BLaER1 treated with 17β-estradiol and CSF1 and Interleukin-3, amounts not matched to agents 10 nM and 100 nM (cell line): ENCODE measurements at regions not wholly inside any gene's neighbourhood (a gene's known extent, or its start where the extent isn't known, plus 50 kb on each side); places are given as distances from the start of the nearest gene placed in this dataset.

Source experiments
- H3K27ac ChIP-seq, 11 experiments: shearing (Covaris generic); formaldehyde crosslinking; 2 replicates each; pipeline ENCODE4 v1.8.1; 2022
- H3K27me3 ChIP-seq, 11 experiments: shearing (Covaris generic); formaldehyde crosslinking; 2 replicates each; pipeline ENCODE4 v1.8.1; 2022
- H3K36me3 ChIP-seq, 11 experiments: shearing (Covaris generic); formaldehyde crosslinking; 2 replicates each; pipeline ENCODE4 v1.8.1; 2022
- H3K4me1 ChIP-seq, 10 experiments: shearing (Covaris generic); formaldehyde crosslinking; 2 replicates each; pipeline ENCODE4 v1.8.1; 2022
- H3K4me2 ChIP-seq, 11 experiments: shearing (Covaris generic); formaldehyde crosslinking; 2 replicates each; pipeline ENCODE4 v1.8.1; 2022
- H3K4me3 ChIP-seq, 10 experiments: shearing (Covaris generic); formaldehyde crosslinking; 2 replicates each; pipeline ENCODE4 v1.8.1; 2022
- H3K9ac ChIP-seq, 11 experiments: shearing (Covaris generic); formaldehyde crosslinking; 2 replicates each; pipeline ENCODE4 v1.8.1; 2022
- H3K9me3 ChIP-seq, 11 experiments: shearing (Covaris generic); formaldehyde crosslinking; replicated peaks in 1 of 11; 2 replicates each; pipeline ENCODE4 v1.8.1; 2022
- H4K20me1 ChIP-seq, 11 experiments: shearing (Covaris generic); formaldehyde crosslinking; 2 replicates each; pipeline ENCODE4 v1.8.1; 2022
- Cebpa-rat ChIP-seq, 11 experiments: shearing (Covaris generic); IDR thresholded peaks; 2 replicates each; pipeline ENCODE4 v1.8.1; 2022

DNA sequence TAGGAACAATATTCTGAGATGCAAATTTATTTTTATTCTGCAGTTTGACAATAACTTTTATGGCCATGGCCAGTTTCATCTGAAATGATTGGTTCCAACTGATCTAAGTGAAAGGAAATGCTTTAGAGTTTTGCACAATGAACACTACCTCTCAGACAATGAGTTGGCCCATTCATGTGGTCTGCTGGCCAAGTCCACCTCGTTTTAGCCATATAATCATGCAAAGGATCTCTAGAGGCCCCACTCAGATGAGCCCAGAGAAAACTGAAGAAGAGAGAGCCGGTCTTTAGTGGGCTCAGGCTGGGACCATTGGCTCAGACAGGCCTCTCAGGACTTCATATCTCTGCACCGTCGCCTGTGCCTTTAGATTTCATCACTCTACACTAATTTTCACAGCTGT lies 254.7 kb downstream of the MREG start:
- Histone ChIP-seq H3K9me3 (peaks cover 0 to 12% (median 0%) of the 10 kb centered on the region in 11 experiments; a peak in 9 of 22 replicates), H4K20me1 (no peaks in the 10 kb centered on the region), H3K27ac (no peak overlapping the region), H3K4me1 (peaks cover 0 to 21% (median 0%) of the 10 kb centered on the region in 10 experiments; a peak in 4 of 20 replicates), H3K4me3 (no peak overlapping the region), H3K9ac (no peak overlapping the region), H3K4me2 (no peak overlapping the region), H3K27me3 (no peaks in the 10 kb centered on the region), H3K36me3 (no peaks in the 10 kb centered on the region)
- TF ChIP-seq Cebpa-rat (IDR thresholded peaks at IDR 0.05) = no peak

DNA sequence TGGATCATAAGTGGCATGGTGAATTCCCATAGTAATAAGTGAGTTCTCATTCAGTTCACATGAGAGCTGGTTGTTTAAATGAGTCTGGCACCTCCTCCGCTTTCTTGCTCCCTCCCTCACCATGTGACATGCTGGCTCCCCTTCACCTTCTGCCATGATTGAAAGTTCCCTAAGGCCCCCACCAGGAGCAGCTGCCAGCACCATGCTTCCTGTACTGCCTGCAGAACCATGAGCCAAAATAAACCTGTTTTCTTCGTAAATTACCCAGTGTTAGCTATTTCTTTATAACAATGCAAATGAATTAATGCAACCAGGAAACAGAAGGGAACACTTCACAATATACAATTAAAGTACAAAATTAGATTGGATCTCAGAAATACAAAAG lies 257.0 kb downstream of the MREG start:
- Histone ChIP-seq H3K9ac (no peak overlapping the region), H3K9me3 (peaks cover 0 to 4% (median 0%) of the 10 kb centered on the region in 11 experiments; a peak in 3 of 22 replicates), H3K27me3 (no peaks in the 10 kb centered on the region), H4K20me1 (no peaks in the 10 kb centered on the region), H3K4me1 (peaks cover 0 to 26% (median 0%) of the 10 kb centered on the region in 10 experiments; a peak in 7 of 20 replicates), H3K36me3 (no peaks in the 10 kb centered on the region), H3K27ac (no peak overlapping the region), H3K4me2 (peak overlapping the region in 1 of 11 experiments; percentile 41; a peak in 1 of 22 replicates), H3K4me3 (no peak overlapping the region)
- no peak for TF ChIP-seq Cebpa-rat (IDR thresholded peaks at IDR 0.05)

DNA sequence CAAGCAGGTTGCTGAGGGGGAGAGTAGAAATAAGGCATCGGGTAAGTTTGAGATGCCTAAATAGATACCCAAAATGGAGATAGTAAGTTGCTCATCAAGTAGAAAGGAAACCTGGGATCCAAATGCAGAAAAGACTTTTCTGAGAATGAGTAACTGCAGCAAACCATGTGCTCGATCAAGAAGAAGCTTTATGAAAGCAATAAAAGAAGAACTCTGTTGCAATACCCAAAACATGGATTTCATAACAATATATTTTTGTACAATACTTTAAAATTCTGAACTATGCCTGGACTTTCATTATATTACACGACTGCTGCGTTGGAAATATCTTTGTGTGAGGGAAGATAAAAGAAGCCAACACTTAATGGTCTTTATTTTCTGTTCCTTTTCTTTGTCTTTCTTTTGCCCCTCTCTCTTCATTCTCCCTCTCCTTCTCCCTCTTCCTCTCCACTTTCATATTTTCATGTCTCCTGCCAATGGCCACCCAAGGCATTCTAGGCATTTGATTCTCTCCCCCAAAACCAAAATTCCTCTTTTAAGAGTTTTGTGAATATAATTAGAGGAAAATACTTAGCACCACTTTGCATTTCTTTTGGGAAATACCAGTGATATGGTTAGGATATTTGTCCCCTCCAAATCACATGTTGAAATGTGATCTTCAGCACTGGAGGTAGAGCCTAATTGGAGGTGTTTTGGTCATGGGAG lies 257.6 kb downstream of the MREG start:
- no peak overlapping the region for H3K9ac ChIP-seq
- no peak for TF ChIP-seq Cebpa-rat (IDR thresholded peaks at IDR 0.05)
- H4K20me1 ChIP-seq = no peaks in the 10 kb centered on the region

DNA sequence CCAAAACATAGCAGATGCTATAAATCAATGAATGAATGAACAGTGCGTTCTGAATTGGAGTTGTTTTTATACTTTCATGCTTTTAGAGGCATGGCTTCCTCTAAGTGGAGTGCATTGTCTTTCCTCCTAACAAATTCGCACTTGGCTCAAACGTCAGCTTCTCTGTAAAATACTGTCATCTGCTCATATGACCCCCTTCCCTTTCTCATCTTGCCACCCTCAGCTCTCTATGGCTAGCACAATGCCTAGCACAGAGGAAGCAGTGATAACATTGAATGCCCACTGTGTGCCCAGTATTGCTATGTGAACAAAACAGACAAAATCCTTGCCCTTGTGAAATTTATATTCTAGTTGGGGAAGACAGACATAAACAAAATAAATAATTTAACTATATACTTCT lies 258.8 kb downstream of the MREG start:
- Histone ChIP-seq H4K20me1 (no peaks in the 10 kb centered on the region), H3K4me1 (peaks cover 0 to 44% (median 4%) of the 10 kb centered on the region in 10 experiments; a peak in 9 of 20 replicates), H3K9ac (no peak overlapping the region), H3K9me3 (no peaks in the 10 kb centered on the region), H3K36me3 (no peaks in the 10 kb centered on the region), H3K4me2 (0 out of 22 replicates have a peak overlapping the region, but pooled peaks of 1 of the 11 experiments have one; percentile 16), H3K27ac (no peak overlapping the region), H3K4me3 (no peak overlapping the region), H3K27me3 (no peaks in the 10 kb centered on the region)
- no peak for TF ChIP-seq Cebpa-rat (IDR thresholded peaks at IDR 0.05)

More for the DNA sequence above, 257.6 kb downstream of the MREG start:
- H3K4me1 ChIP-seq = peaks cover 0 to 31% (median 2%) of the 10 kb centered on the region in 10 experiments; a peak in 9 of 20 replicates
- H3K36me3 ChIP-seq = no peaks in the 10 kb centered on the region
- peak overlapping the region in 2 of 11 experiments; percentile 11 to 41; a peak in 2 of 22 replicates for H3K4me2 ChIP-seq
- no peak overlapping the region for H3K4me3 ChIP-seq
- H3K27me3 ChIP-seq = no peaks in the 10 kb centered on the region
- no peaks in the 10 kb centered on the region for H3K9me3 ChIP-seq
- H3K27ac ChIP-seq = no peak overlapping the region

DNA sequence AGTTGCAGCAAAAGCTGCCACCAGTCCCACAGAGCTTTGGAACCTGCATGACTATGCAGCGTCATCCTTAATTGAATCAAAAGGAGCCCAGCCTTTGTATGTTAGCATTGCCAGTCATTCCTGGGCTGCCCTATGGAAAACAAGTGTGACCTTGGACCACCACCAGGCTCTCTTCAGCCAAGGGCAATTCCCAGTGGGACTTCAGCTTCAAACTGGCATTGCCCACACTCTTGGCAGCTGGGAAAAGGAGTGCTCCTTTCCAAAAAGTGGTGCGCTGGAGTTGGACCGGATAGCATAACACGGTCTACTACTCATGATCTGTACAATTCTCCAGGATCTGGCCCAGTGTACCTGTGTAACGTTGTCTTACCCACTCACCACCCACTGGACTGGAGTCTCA lies 259.5 kb downstream of the MREG start:
- Histone ChIP-seq H3K27me3 (no peaks in the 10 kb centered on the region), H3K36me3 (no peaks in the 10 kb centered on the region), H3K4me2 (no peak overlapping the region), H4K20me1 (no peaks in the 10 kb centered on the region), H3K27ac (no peak overlapping the region), H3K9ac (no peak overlapping the region), H3K4me1 (peaks cover 0 to 51% (median 4%) of the 10 kb centered on the region in 10 experiments; a peak in 9 of 20 replicates), H3K4me3 (no peak overlapping the region), H3K9me3 (no peaks in the 10 kb centered on the region)
- no peak for TF ChIP-seq Cebpa-rat (IDR thresholded peaks at IDR 0.05)

DNA sequence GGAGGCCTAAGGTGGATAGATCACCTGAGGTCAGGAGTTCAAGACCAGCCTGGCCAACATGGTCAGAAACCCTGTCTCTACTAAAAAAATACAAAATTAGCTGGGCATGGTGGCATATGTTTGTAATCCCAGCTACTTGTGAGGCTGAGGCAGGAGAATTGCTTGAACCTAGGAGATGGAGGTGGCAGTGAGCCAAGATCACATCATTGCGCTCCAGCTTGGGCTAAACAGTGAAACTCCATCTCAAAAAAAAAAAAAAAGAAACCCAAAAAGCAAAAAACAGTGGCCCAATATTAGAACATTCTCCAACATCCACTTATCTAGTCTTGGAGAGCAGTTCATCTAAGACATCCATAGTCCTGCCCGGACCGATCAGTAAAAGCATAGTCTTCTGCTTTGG lies 260.4 kb downstream of the MREG start:
- no peak overlapping the region for H3K4me3 ChIP-seq
- H4K20me1 ChIP-seq = no peaks in the 10 kb centered on the region
- H3K36me3 ChIP-seq = no peaks in the 10 kb centered on the region
- no peak overlapping the region for H3K9ac ChIP-seq
- peaks cover 0 to 60% (median 4%) of the 10 kb centered on the region in 10 experiments; a peak in 9 of 20 replicates for H3K4me1 ChIP-seq
- no peaks in the 10 kb centered on the region for H3K9me3 ChIP-seq
- no peaks in the 10 kb centered on the region for H3K27me3 ChIP-seq
- no peak overlapping the region for H3K27ac ChIP-seq
- no peak overlapping the region for H3K4me2 ChIP-seq
- no peak for TF ChIP-seq Cebpa-rat (IDR thresholded peaks at IDR 0.05)

DNA sequence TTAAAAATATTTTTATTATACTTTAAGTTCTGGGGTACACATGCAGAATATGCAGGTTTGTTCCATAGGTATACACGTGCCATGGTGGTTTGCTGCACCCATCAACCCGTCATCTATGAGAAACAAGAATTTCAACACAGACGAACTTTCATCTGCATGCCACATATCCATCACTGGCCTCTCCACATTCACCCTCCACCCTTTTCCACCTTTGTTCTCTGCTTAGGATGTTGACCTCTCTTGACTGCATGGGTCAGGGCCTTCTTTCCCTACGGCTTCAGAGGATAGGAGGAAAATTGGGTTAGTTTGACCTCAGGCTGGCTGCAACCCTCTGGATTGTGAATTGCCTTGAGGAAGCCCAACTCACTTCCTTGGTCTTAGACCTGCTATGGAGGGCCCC lies 260.9 kb downstream of the MREG start:
- no peaks in the 10 kb centered on the region for H3K36me3 ChIP-seq
- H3K27ac ChIP-seq = no peak overlapping the region
- no peak overlapping the region for H3K9ac ChIP-seq
- H3K4me1 ChIP-seq = peaks cover 0 to 65% (median 4%) of the 10 kb centered on the region in 10 experiments; a peak in 9 of 20 replicates
- H3K9me3 ChIP-seq = no peaks in the 10 kb centered on the region
- no peaks in the 10 kb centered on the region for H3K27me3 ChIP-seq
- no peak overlapping the region for H3K4me3 ChIP-seq
- no peak for TF ChIP-seq Cebpa-rat (IDR thresholded peaks at IDR 0.05)
- no peaks in the 10 kb centered on the region for H4K20me1 ChIP-seq
- no peak overlapping the region for H3K4me2 ChIP-seq

DNA sequence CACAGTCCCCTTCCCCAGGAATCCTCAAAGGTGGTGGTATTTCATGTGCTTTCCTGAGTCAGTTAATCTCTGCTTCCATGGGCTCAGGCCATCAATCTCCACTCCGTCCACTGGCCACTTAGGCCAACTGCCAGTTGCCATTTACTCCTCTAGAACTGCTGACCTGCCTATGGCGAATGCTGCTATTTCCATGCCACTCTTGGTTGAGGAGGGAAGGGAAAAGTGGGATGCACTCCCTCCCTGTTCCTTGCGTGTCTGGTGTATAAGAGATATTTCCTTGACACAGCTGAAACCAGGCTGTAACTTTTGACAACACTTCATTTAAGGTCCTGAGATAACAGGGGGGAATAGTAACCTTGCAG lies 261.5 kb downstream of the MREG start:
- H3K27ac ChIP-seq = no peak overlapping the region
- no peaks in the 10 kb centered on the region for H3K36me3 ChIP-seq
- H3K4me1 ChIP-seq = peaks cover 0 to 70% (median 4%) of the 10 kb centered on the region in 10 experiments; a peak in 9 of 20 replicates
- no peaks in the 10 kb centered on the region for H3K27me3 ChIP-seq
- no peak overlapping the region for H3K9ac ChIP-seq
- TF ChIP-seq Cebpa-rat (IDR thresholded peaks at IDR 0.05) = no peak
- H3K9me3 ChIP-seq = no peaks in the 10 kb centered on the region
- H3K4me2 ChIP-seq = 0 out of 22 replicates have a peak overlapping the region, but pooled peaks of 2 of the 11 experiments have one; percentile 68 to 80
- H4K20me1 ChIP-seq = no peaks in the 10 kb centered on the region
- no peak overlapping the region for H3K4me3 ChIP-seq

DNA sequence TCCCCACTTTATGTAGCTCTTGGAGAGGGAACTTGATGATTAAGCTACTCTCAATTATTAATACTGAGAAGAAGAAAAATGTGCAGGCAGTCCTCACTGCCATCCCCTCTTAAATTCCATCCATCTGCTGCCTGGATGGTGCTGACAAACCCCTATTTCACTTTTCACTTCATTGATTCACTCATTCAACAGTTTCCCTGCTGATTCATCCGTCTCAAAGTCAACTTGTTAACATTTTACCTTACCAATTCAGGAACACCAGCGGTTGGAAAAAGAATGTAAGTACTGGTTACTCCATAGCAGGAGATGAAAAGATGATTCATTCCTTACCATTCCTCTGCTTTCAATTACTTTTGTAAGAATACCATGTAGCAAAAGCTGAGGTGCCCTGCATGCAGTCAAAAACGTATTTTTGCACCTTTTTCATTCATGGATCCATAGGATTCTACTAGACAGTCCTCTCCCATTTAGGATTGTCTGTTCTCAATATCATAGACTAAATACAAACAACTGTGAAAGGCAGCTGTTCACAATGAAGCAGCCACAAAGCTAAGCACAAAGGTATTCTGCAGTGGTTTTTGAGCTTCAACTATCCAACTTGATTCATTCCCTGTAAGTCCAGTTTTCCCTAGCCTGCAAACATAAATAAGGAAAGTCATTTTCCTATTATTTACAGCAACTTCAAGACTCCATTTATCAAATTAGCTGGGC lies 262.0 kb downstream of the MREG start:
- no peak for TF ChIP-seq Cebpa-rat (IDR thresholded peaks at IDR 0.05)
- no peaks in the 10 kb centered on the region for H4K20me1 ChIP-seq
- H3K27ac ChIP-seq = peak overlapping the region in 4 of 11 experiments; percentile 1 to 83 (median 34); a peak in 4 of 22 replicates
- no peak overlapping the region for H3K9ac ChIP-seq
- H3K9me3 ChIP-seq = no peaks in the 10 kb centered on the region
- H3K27me3 ChIP-seq = no peaks in the 10 kb centered on the region
- no peaks in the 10 kb centered on the region for H3K36me3 ChIP-seq
- H3K4me2 ChIP-seq = peak overlapping the region in 5 of 11 experiments; percentile 5 to 80 (median 68); a peak in 8 of 22 replicates
- no peak overlapping the region for H3K4me3 ChIP-seq
- peaks cover 0 to 75% (median 8%) of the 10 kb centered on the region in 10 experiments; a peak in 13 of 20 replicates for H3K4me1 ChIP-seq
